ENCODE measurements at regions not wholly inside any gene's neighbourhood (a gene's known extent, or its start where the extent isn't known, plus 50 kb on each side); places are given as distances from the start of the nearest gene placed in this dataset.

DNA sequence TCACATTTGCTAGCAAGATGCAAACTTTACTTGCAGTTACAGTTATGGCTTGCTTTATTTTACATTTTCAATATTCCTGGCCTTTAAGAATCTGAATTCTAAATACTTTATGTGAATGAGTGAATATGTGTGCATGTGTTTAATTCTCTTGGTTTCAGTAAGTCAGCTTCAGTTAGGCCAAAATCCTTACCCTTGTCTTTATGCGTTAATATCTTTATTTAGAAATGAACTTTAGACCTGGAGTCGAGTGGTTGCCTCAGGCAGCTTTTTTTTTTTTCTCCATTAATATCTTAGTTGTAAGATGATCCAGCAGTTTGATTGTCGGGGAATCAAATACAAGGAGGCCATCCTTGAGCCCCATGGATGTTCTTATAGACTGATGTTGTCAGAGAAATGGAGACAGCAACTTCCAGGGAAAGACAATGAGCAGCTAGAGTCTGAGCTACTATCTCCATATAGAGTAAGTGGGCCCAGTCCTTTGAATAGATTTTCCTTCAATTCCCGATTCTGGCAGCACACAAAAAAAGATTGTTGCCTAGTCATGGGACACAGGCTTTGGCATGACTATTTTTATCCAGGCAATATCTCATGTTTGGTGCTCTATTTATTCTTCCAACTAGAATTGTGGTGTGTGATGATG is 398.0 kb downstream of the DHX35 start:
- H3K4me3 ChIP-seq (ENCODE audit: low read length), result no peak overlapping the region
- peaks cover 15% of the 10 kb centered on the region for H3K4me1 ChIP-seq (ENCODE audit: control insufficient read depth, insufficient read depth, low read length)
- no peaks in the 10 kb centered on the region for H3K9me3 ChIP-seq (ENCODE audit: control insufficient read depth, low read length)
- no peak for DNase-seq (ENCODE audit: low read depth)
- no peaks in the 10 kb centered on the region for H3K27me3 ChIP-seq (replicated peaks; ENCODE audit: control insufficient read depth, insufficient read depth, low read length)
- no peak overlapping the region for H3K9ac ChIP-seq (ENCODE audit: low read length)
- no peaks in the 10 kb centered on the region for H3K36me3 ChIP-seq (ENCODE audit: control insufficient read depth, insufficient read depth, low read length, severe bottlenecking)

GRCh38 chr20:39358052-39358451 is 395.9 kb downstream of the DHX35 start:
- Histone ChIP-seq H3K36me3 (ENCODE audit: control insufficient read depth, insufficient read depth, low read length, severe bottlenecking) (no peaks in the 10 kb centered on the region), H3K27me3 (replicated peaks; ENCODE audit: control insufficient read depth, insufficient read depth, low read length) (no peaks in the 10 kb centered on the region), H3K4me1 (ENCODE audit: control insufficient read depth, insufficient read depth, low read length) (peaks cover 8% of the 10 kb centered on the region), H3K9ac (ENCODE audit: low read length) (no peak overlapping the region), H3K4me3 (ENCODE audit: low read length) (no peak overlapping the region), H3K9me3 (ENCODE audit: control insufficient read depth, low read length) (peaks cover 3% of the 10 kb centered on the region)
- no peak for DNase-seq (ENCODE audit: low read depth)

- no peaks in the 10 kb centered on the region for H3K27me3 ChIP-seq (replicated peaks; ENCODE audit: control insufficient read depth, insufficient read depth, low read length)
- no peak overlapping the region for H3K9ac ChIP-seq (ENCODE audit: low read length)
- DNase-seq (ENCODE audit: low read depth), result no peak
- H3K9me3 ChIP-seq (ENCODE audit: control insufficient read depth, low read length), result peaks cover 3% of the 10 kb centered on the region
- H3K36me3 ChIP-seq (ENCODE audit: control insufficient read depth, insufficient read depth, low read length, severe bottlenecking), result no peaks in the 10 kb centered on the region
- H3K4me3 ChIP-seq (ENCODE audit: low read length), result no peak overlapping the region
- peaks cover 8% of the 10 kb centered on the region for H3K4me1 ChIP-seq (ENCODE audit: control insufficient read depth, insufficient read depth, low read length)
These were observed 394.8 kb downstream of the DHX35 start for GRCh38 chr20:39356908-39357307.

GRCh38 chr20:39349240-39349639 is 387.1 kb downstream of the DHX35 start:
- no peaks in the 10 kb centered on the region for H3K4me1 ChIP-seq (ENCODE audit: control insufficient read depth, insufficient read depth, low read length)
- H3K4me3 ChIP-seq (ENCODE audit: low read length), result peak overlapping the region; percentile 44
- H3K9me3 ChIP-seq (ENCODE audit: control insufficient read depth, low read length), result peaks cover 35% of the 10 kb centered on the region
- DNase-seq (ENCODE audit: low read depth), result no peak
- no peaks in the 10 kb centered on the region for H3K27me3 ChIP-seq (replicated peaks; ENCODE audit: control insufficient read depth, insufficient read depth, low read length)
- no peak overlapping the region for H3K9ac ChIP-seq (ENCODE audit: low read length)
- no peaks in the 10 kb centered on the region for H3K36me3 ChIP-seq (ENCODE audit: control insufficient read depth, insufficient read depth, low read length, severe bottlenecking)

- H3K27me3 ChIP-seq (replicated peaks; ENCODE audit: control insufficient read depth, insufficient read depth, low read length), result no peaks in the 10 kb centered on the region
- no peaks in the 10 kb centered on the region for H3K36me3 ChIP-seq (ENCODE audit: control insufficient read depth, insufficient read depth, low read length, severe bottlenecking)
- H3K4me1 ChIP-seq (ENCODE audit: control insufficient read depth, insufficient read depth, low read length), result no peaks in the 10 kb centered on the region
- H3K4me3 ChIP-seq (ENCODE audit: low read length), result no peak overlapping the region
- H3K9me3 ChIP-seq (ENCODE audit: control insufficient read depth, low read length), result peaks cover 35% of the 10 kb centered on the region
- DNase-seq (ENCODE audit: low read depth), result no peak
- no peak overlapping the region for H3K9ac ChIP-seq (ENCODE audit: low read length)
These were observed 385.5 kb downstream of the DHX35 start for GRCh38 chr20:39347626-39348025.

- no peak for DNase-seq (ENCODE audit: low read depth)
These were observed 380.3 kb downstream of the DHX35 start for GRCh38 chr20:39342463-39342862.

DNA sequence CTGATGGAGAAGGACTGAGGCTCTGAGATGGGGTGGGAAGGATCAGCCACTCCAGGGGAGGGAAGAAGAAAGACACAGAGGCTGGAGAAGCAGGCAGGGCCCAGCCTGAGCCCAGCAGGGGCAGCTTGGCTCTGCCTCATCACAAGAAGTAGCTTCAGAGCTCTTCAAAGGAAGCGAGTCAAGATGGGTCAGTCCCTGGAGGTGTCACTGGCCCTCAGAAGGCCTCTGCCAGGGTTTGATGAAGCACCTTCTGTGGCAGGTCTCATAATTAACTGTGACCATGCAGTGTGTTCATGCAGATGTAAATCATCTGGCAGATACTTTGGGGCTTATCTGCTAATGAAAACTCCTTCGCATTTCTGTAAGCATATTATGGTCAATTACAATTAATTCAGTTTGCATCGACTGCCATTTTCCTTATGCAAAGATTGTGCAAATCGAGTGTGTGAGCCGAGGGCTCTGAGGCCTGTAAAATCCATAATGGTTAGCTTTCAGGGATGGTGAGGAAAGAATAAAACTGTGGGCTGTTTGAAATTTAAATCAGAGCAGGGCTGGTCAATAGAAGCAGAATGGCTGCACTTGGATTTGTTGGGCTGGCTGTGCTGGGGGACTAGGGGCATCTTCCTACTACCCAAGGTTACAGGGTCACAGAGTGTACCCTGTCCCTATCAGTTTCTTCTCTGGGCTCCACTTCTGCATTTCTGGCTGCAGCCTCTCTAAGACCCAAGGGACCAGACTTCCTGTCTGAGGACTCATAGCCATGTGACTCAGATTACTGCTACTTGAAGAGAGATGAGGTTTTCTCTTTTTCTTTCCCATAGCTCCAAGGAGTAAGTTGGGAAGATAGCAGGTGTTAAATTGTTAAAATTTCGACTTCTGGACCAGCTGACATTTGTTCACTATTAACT is 376.6 kb downstream of the DHX35 start:
- H3K36me3 ChIP-seq (ENCODE audit: control insufficient read depth, insufficient read depth, low read length, severe bottlenecking), result no peaks in the 10 kb centered on the region
- H3K9me3 ChIP-seq (ENCODE audit: control insufficient read depth, low read length), result no peaks in the 10 kb centered on the region

More at GRCh38 chr20:39342463-39342862, 380.3 kb downstream of the DHX35 start:
- Histone ChIP-seq H3K9me3 (ENCODE audit: control insufficient read depth, low read length) (peaks cover 2% of the 10 kb centered on the region), H3K4me3 (ENCODE audit: low read length) (no peak overlapping the region), H3K4me1 (ENCODE audit: control insufficient read depth, insufficient read depth, low read length) (peaks cover 13% of the 10 kb centered on the region), H3K27me3 (replicated peaks; ENCODE audit: control insufficient read depth, insufficient read depth, low read length) (no peaks in the 10 kb centered on the region), H3K36me3 (ENCODE audit: control insufficient read depth, insufficient read depth, low read length, severe bottlenecking) (no peaks in the 10 kb centered on the region), H3K9ac (ENCODE audit: low read length) (no peak overlapping the region)

DNA sequence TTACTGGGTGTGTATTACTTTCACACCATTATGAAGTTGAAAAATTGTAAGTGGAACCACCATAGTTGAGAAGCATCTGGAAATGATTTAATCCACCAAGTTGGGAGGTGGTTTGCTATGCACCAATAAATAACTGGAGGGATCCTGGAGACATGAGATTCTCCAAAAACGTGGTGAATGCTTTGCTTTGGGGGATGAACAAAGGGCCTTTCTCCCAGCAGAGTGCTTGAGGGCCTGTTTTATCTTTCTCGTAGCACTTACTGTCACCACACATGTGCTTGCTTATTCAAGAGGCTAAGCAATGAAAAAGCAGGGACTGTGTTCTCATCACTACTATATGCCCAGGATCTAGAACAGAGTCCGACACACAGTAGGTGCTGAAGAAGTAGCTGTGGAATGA is 371.1 kb downstream of the DHX35 start:
- Histone ChIP-seq H3K4me3 (ENCODE audit: low read length) (no peak overlapping the region), H3K9ac (ENCODE audit: low read length) (no peak overlapping the region), H3K36me3 (ENCODE audit: control insufficient read depth, insufficient read depth, low read length, severe bottlenecking) (no peaks in the 10 kb centered on the region), H3K27me3 (replicated peaks; ENCODE audit: control insufficient read depth, insufficient read depth, low read length) (no peaks in the 10 kb centered on the region), H3K4me1 (ENCODE audit: control insufficient read depth, insufficient read depth, low read length) (peaks cover 6% of the 10 kb centered on the region), H3K9me3 (ENCODE audit: control insufficient read depth, low read length) (no peaks in the 10 kb centered on the region)
- DNase-seq (ENCODE audit: low read depth), result no peak

More for the DNA sequence above, 376.6 kb downstream of the DHX35 start:
- Histone ChIP-seq H3K4me1 (ENCODE audit: control insufficient read depth, insufficient read depth, low read length) (peaks cover 13% of the 10 kb centered on the region), H3K9ac (ENCODE audit: low read length) (no peak overlapping the region), H3K4me3 (ENCODE audit: low read length) (no peak overlapping the region), H3K27me3 (replicated peaks; ENCODE audit: control insufficient read depth, insufficient read depth, low read length) (no peaks in the 10 kb centered on the region)
- DNase-seq (ENCODE audit: low read depth), result no peak

DNA sequence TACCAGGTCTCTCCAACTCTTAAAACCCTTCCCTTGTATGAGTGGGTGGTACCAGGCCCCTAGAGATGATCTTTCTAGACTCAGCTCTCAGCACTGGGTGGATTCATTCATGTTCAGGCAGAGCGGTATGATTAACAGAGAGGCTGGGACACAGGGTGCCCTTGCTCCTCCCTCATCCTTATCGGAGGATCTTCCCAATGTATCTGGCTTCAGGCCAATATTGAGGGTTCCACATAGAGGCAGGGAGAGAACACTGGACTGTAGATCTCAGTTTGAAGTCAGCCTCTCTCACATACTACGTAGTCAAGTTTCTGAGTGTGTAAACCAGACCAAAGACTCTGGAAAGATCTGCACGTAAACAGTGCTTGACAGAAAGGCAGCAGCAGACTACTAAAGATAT is 366.2 kb downstream of the DHX35 start:
- Histone ChIP-seq H3K36me3 (ENCODE audit: control insufficient read depth, insufficient read depth, low read length, severe bottlenecking) (no peaks in the 10 kb centered on the region), H3K4me3 (ENCODE audit: low read length) (no peak overlapping the region)

GRCh38 chr20:39326050-39326449 is 363.9 kb downstream of the DHX35 start:
- H3K4me1 ChIP-seq (ENCODE audit: control insufficient read depth, insufficient read depth, low read length), result no peaks in the 10 kb centered on the region
- no peak overlapping the region for H3K4me3 ChIP-seq (ENCODE audit: low read length)
- DNase-seq (ENCODE audit: low read depth), result no peak
- peaks cover 5% of the 10 kb centered on the region for H3K27me3 ChIP-seq (replicated peaks; ENCODE audit: control insufficient read depth, insufficient read depth, low read length)
- H3K9me3 ChIP-seq (ENCODE audit: control insufficient read depth, low read length), result no peaks in the 10 kb centered on the region
- H3K36me3 ChIP-seq (ENCODE audit: control insufficient read depth, insufficient read depth, low read length, severe bottlenecking), result no peaks in the 10 kb centered on the region
- no peak overlapping the region for H3K9ac ChIP-seq (ENCODE audit: low read length)

More for the DNA sequence above, 366.2 kb downstream of the DHX35 start:
- H3K27me3 ChIP-seq (replicated peaks; ENCODE audit: control insufficient read depth, insufficient read depth, low read length), result peaks cover 5% of the 10 kb centered on the region
- H3K9me3 ChIP-seq (ENCODE audit: control insufficient read depth, low read length), result no peaks in the 10 kb centered on the region
- H3K9ac ChIP-seq (ENCODE audit: low read length), result no peak overlapping the region
- H3K4me1 ChIP-seq (ENCODE audit: control insufficient read depth, insufficient read depth, low read length), result peaks cover 6% of the 10 kb centered on the region
- DNase-seq (ENCODE audit: low read depth), result no peak

DNA sequence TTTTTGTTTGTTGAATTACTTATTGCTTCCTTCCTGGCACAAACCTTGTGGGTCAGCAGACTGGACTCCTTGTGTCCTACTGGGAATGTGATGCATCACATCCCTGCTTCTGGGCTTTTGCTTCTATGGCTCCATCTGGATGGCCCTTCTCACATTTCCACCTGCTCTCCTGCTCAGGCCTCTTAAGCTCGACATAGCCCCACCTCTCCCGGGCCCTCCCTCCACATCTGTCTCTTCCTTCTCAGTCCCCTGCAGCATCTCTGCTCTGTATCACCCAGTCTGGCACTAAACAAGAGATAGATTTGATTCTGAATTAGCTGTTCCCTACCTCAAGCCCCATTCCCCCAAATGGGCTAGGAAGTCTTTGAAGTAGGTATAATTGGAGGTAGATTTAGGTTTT is 356.8 kb downstream of the DHX35 start:
- Histone ChIP-seq H3K4me1 (ENCODE audit: control insufficient read depth, insufficient read depth, low read length) (no peaks in the 10 kb centered on the region), H3K9ac (ENCODE audit: low read length) (no peak overlapping the region), H3K9me3 (ENCODE audit: control insufficient read depth, low read length) (no peaks in the 10 kb centered on the region), H3K36me3 (ENCODE audit: control insufficient read depth, insufficient read depth, low read length, severe bottlenecking) (no peaks in the 10 kb centered on the region), H3K4me3 (ENCODE audit: low read length) (no peak overlapping the region), H3K27me3 (replicated peaks; ENCODE audit: control insufficient read depth, insufficient read depth, low read length) (peaks cover 26% of the 10 kb centered on the region)
- DNase-seq (ENCODE audit: low read depth), result no peak

All from adipocyte (in vitro differentiated cells).